HG03558 (cell line): ENCODE measurements at regions not wholly inside any gene's neighbourhood (a gene's known extent, or its start where the extent isn't known, plus 50 kb on each side); places are given as distances from the start of the nearest gene placed in this dataset.

Experiments used
- ATAC-seq: cut with Tn5 transposase; IDR thresholded peaks from one replicate; pipeline ENCODE4 v1.9.1; 2021; ENCODE audit warnings: moderate number of reproducible peaks; ENCODE audit not compliant: unreplicated experiment; ENCODE audit errors: extremely low read depth

- no peak for ATAC-seq
These were observed 61.8 kb upstream of the PTPRD start for GRCh38 chr9:10674586-10674985.

- ATAC-seq: no peak
These were observed 65.2 kb upstream of the PTPRD start for GRCh38 chr9:10678010-10678409.

GRCh38 chr9:10678790-10679189 is 66.0 kb upstream of the PTPRD start:
- ATAC-seq: no peak

GRCh38 chr9:10686943-10687342 is 74.1 kb upstream of the PTPRD start:
- no peak for ATAC-seq

- no peak for ATAC-seq
These were observed 77.7 kb upstream of the PTPRD start for GRCh38 chr9:10690546-10690945.

- ATAC-seq: no peak
These were observed 84.2 kb upstream of the PTPRD start for GRCh38 chr9:10697044-10697443.

GRCh38 chr9:10700291-10700690 is 87.5 kb upstream of the PTPRD start:
- no peak for ATAC-seq

GRCh38 chr9:10700915-10701314 is 88.1 kb upstream of the PTPRD start:
- no peak for ATAC-seq

GRCh38 chr9:10701906-10702305 is 89.1 kb upstream of the PTPRD start:
- ATAC-seq: no peak

- ATAC-seq: no peak
These were observed 90.3 kb upstream of the PTPRD start for GRCh38 chr9:10703139-10703538.

- ATAC-seq: no peak
These were observed 91.9 kb upstream of the PTPRD start for GRCh38 chr9:10704720-10705119.

- ATAC-seq: no peak
These were observed 92.6 kb upstream of the PTPRD start for GRCh38 chr9:10705383-10705782.

GRCh38 chr9:10706788-10707187 is 94.0 kb upstream of the PTPRD start:
- ATAC-seq: no peak

GRCh38 chr9:10721301-10721700 is 108.5 kb upstream of the PTPRD start:
- no peak for ATAC-seq

GRCh38 chr9:10729213-10729612 is 116.4 kb upstream of the PTPRD start:
- no peak for ATAC-seq

- no peak for ATAC-seq
These were observed 131.9 kb upstream of the PTPRD start for GRCh38 chr9:10744669-10745068.

GRCh38 chr9:10753474-10753873 is 140.7 kb upstream of the PTPRD start:
- no peak for ATAC-seq

GRCh38 chr9:10764481-10764880 is 151.7 kb upstream of the PTPRD start:
- ATAC-seq: no peak

GRCh38 chr9:10773136-10773535 is 160.3 kb upstream of the PTPRD start:
- ATAC-seq: no peak

- no peak for ATAC-seq
These were observed 161.2 kb upstream of the PTPRD start for GRCh38 chr9:10774051-10774450.

- no peak for ATAC-seq
These were observed 172.5 kb upstream of the PTPRD start for GRCh38 chr9:10785255-10785654.

- ATAC-seq: no peak
These were observed 180.5 kb upstream of the PTPRD start for GRCh38 chr9:10793306-10793705.

GRCh38 chr9:10804486-10804885 is 191.7 kb upstream of the PTPRD start:
- ATAC-seq: no peak
